ENCODE measurements at regions not wholly inside any gene's neighbourhood (a gene's known extent, or its start where the extent isn't known, plus 50 kb on each side); places are given as distances from the start of the nearest gene placed in this dataset.

GRCh38 chr11:28799316-28799715, 691.1 kb downstream of the METTL15 start:
- Histone ChIP-seq H3K27me3 (no peaks in the 10 kb centered on the region), H3K4me1 (no peaks in the 10 kb centered on the region), H3K27ac (no peak overlapping the region), H3K9me3 (no peaks in the 10 kb centered on the region), H3K4me3 (no peak overlapping the region), H3K36me3 (no peaks in the 10 kb centered on the region)
- intact Hi-C loops (cut with DNase I; ENCODE audit: low total_unique reads): no loop called here
- TF ChIP-seq POLR2AphosphoS5 (IDR thresholded peaks at IDR 0.05) (no peak), CTCF (IDR thresholded peaks at IDR 0.05) (no peak), POLR2A (IDR thresholded peaks at IDR 0.05) (no peak)
- no peak for DNase-seq (ENCODE audit: low spot score in 2 of 2)

GRCh38 chr11:28798286-28798685, 690.1 kb downstream of the METTL15 start:
- TF ChIP-seq POLR2AphosphoS5 (IDR thresholded peaks at IDR 0.05) (no peak), CTCF (IDR thresholded peaks at IDR 0.05) (no peak), POLR2A (IDR thresholded peaks at IDR 0.05) (no peak)
- Histone ChIP-seq H3K27ac (no peak overlapping the region), H3K4me3 (no peak overlapping the region)

GRCh38 chr11:28797536-28797935, 689.3 kb downstream of the METTL15 start:
- DNase-seq (ENCODE audit: low spot score in 2 of 2): no peak
- H3K27ac ChIP-seq: no peak overlapping the region
- TF ChIP-seq POLR2A (IDR thresholded peaks at IDR 0.05) (no peak), CTCF (IDR thresholded peaks at IDR 0.05) (no peak), POLR2AphosphoS5 (IDR thresholded peaks at IDR 0.05) (no peak)
- no peaks in the 10 kb centered on the region for H3K4me1 ChIP-seq
- H3K27me3 ChIP-seq: no peaks in the 10 kb centered on the region
- no peak overlapping the region for H3K4me3 ChIP-seq
- no peaks in the 10 kb centered on the region for H3K9me3 ChIP-seq
- H3K36me3 ChIP-seq: no peaks in the 10 kb centered on the region
- intact Hi-C loops (cut with DNase I; ENCODE audit: low total_unique reads): no loop called here

More at GRCh38 chr11:28798286-28798685, 690.1 kb downstream of the METTL15 start:
- Histone ChIP-seq H3K27me3 (no peaks in the 10 kb centered on the region), H3K36me3 (no peaks in the 10 kb centered on the region), H3K9me3 (no peaks in the 10 kb centered on the region), H3K4me1 (no peaks in the 10 kb centered on the region)
- intact Hi-C loops (cut with DNase I; ENCODE audit: low total_unique reads): no loop called here
- DNase-seq (ENCODE audit: low spot score in 2 of 2): no peak

- intact Hi-C loops (cut with DNase I; ENCODE audit: low total_unique reads): no loop called here
- no peaks in the 10 kb centered on the region for H3K4me1 ChIP-seq
- TF ChIP-seq POLR2AphosphoS5 (IDR thresholded peaks at IDR 0.05) (no peak), POLR2A (IDR thresholded peaks at IDR 0.05) (no peak), CTCF (IDR thresholded peaks at IDR 0.05) (no peak)
Measured at GRCh38 chr11:28794405-28794804, 686.2 kb downstream of the METTL15 start.

GRCh38 chr11:28793282-28793738, 685.1 kb downstream of the METTL15 start:
- H3K36me3 ChIP-seq: no peaks in the 10 kb centered on the region
- H3K27me3 ChIP-seq: no peaks in the 10 kb centered on the region
- peaks cover 0 to 4% of the 10 kb centered on the region in 2 donors for H3K9me3 ChIP-seq
- intact Hi-C loops (cut with DNase I; ENCODE audit: low total_unique reads): no loop called here
- no peaks in the 10 kb centered on the region for H3K4me1 ChIP-seq
- no peak for TF ChIP-seq CTCF (IDR thresholded peaks at IDR 0.05)
- TF ChIP-seq POLR2AphosphoS5 (IDR thresholded peaks at IDR 0.05): no peak
- no peak for TF ChIP-seq POLR2A (IDR thresholded peaks at IDR 0.05)
- no peak for DNase-seq (ENCODE audit: low spot score in 2 of 2)
- H3K27ac ChIP-seq: no peak overlapping the region
- H3K4me3 ChIP-seq: no peak overlapping the region

More at GRCh38 chr11:28794405-28794804, 686.2 kb downstream of the METTL15 start:
- Histone ChIP-seq H3K36me3 (no peaks in the 10 kb centered on the region), H3K27me3 (no peaks in the 10 kb centered on the region), H3K27ac (no peak overlapping the region), H3K9me3 (peaks cover 0 to 4% of the 10 kb centered on the region in 2 donors), H3K4me3 (no peak overlapping the region)
- DNase-seq (ENCODE audit: low spot score in 2 of 2): no peak

Data from breast epithelium (tissue), 4 donors.